Epidermal melanocyte (primary cell): ENCODE measurements at regions not wholly inside any gene's neighbourhood (a gene's known extent, or its start where the extent isn't known, plus 50 kb on each side); places are given as distances from the start of the nearest gene placed in this dataset.

Experiments used
- DNase-seq: peaks from one replicate; pipeline ENCODE4 v3.0.0; 2011; ENCODE audit warnings: low spot score; ENCODE audit not compliant: insufficient read length

GRCh38 chr10:42951486-42952251, 125.2 kb upstream of the RET start:
- no peak for DNase-seq

GRCh38 chr10:42952349-42952748, 124.5 kb upstream of the RET start:
- no peak for DNase-seq

GRCh38 chr10:42952931-42953683, 123.8 kb upstream of the RET start:
- DNase-seq: no peak

- no peak for DNase-seq
Measured at GRCh38 chr10:42953684-42954674, 122.9 kb upstream of the RET start.

- no peak for DNase-seq
Measured at GRCh38 chr10:42954766-42955492, 121.9 kb upstream of the RET start.

- DNase-seq: no peak
Measured at GRCh38 chr10:42955493-42955889, 121.4 kb upstream of the RET start.

GRCh38 chr10:42956045-42956444, 120.8 kb upstream of the RET start:
- no peak for DNase-seq

GRCh38 chr10:42958142-42958868, 118.6 kb upstream of the RET start:
- no peak for DNase-seq

- DNase-seq: no peak
Measured at GRCh38 chr10:42959833-42960232, 117.0 kb upstream of the RET start.

GRCh38 chr10:42960491-42960990, 116.3 kb upstream of the RET start:
- DNase-seq: no peak

GRCh38 chr10:42960991-42961795, 115.7 kb upstream of the RET start:
- no peak for DNase-seq

- DNase-seq: no peak
Measured at GRCh38 chr10:42961796-42962109, 115.1 kb upstream of the RET start.

- no peak for DNase-seq
Measured at GRCh38 chr10:42962110-42962901, 114.6 kb upstream of the RET start.

- no peak for DNase-seq
Measured at GRCh38 chr10:42962902-42963231, 114.0 kb upstream of the RET start.

GRCh38 chr10:42963312-42963711, 113.6 kb upstream of the RET start:
- no peak for DNase-seq

GRCh38 chr10:42969147-42969546, 107.7 kb upstream of the RET start:
- no peak for DNase-seq

GRCh38 chr10:42969909-42970308, 107.0 kb upstream of the RET start:
- no peak for DNase-seq

- no peak for DNase-seq
Measured at GRCh38 chr10:42970451-42971250, 106.2 kb upstream of the RET start.
